D721Med (cell line): ENCODE measurements at regions not wholly inside any gene's neighbourhood (a gene's known extent, or its start where the extent isn't known, plus 50 kb on each side); places are given as distances from the start of the nearest gene placed in this dataset.

Experiments
- DNase-seq: peaks from one replicate; pipeline ENCODE4 v3.0.0; 2011; ENCODE audit warnings: low spot score; ENCODE audit not compliant: insufficient read length
- FAIRE-seq: peaks from 2 replicates; lab custom pipeline; 2011; peaks lifted over from hg19 to GRCh38; lab: Jason Lieb, UNC
- CTCF ChIP-seq: IDR thresholded peaks from 2 replicates; pipeline ENCODE4 v1.5.1; 2012; ENCODE audit warnings: mild to moderate bottlenecking, control low read depth; ENCODE audit not compliant: insufficient read depth; ENCODE audit errors: missing control alignments

- FAIRE-seq (no peak), DNase-seq (no peak)
- no peak for TF ChIP-seq CTCF
Observed at GRCh38 chr2:116924509-116924908, 890.0 kb upstream of the DDX18 start.

- DNase-seq (no peak), FAIRE-seq (no peak)
- no peak for TF ChIP-seq CTCF
Observed at GRCh38 chr2:116935097-116935814, 879.2 kb upstream of the DDX18 start.

- FAIRE-seq (no peak), DNase-seq (no peak)
- no peak for TF ChIP-seq CTCF
Observed at GRCh38 chr2:116948258-116948657, 866.2 kb upstream of the DDX18 start.

- no peak for DNase-seq
- FAIRE-seq: no peak
- TF ChIP-seq CTCF: no peak
Observed at GRCh38 chr2:116949249-116949648, 865.2 kb upstream of the DDX18 start.

GRCh38 chr2:116952254-116952653 is 862.2 kb upstream of the DDX18 start:
- no peak for FAIRE-seq
- TF ChIP-seq CTCF: peak; percentile 12
- no peak for DNase-seq

GRCh38 chr2:116955646-116956045 is 858.8 kb upstream of the DDX18 start:
- no peak for DNase-seq
- no peak for FAIRE-seq
- no peak for TF ChIP-seq CTCF

- FAIRE-seq: no peak
- DNase-seq: no peak
- no peak for TF ChIP-seq CTCF
Observed at GRCh38 chr2:116975608-116976007, 838.9 kb upstream of the DDX18 start.
